ENCODE measurements at regions not wholly inside any gene's neighbourhood (a gene's known extent, or its start where the extent isn't known, plus 50 kb on each side); places are given as distances from the start of the nearest gene placed in this dataset.

DNA sequence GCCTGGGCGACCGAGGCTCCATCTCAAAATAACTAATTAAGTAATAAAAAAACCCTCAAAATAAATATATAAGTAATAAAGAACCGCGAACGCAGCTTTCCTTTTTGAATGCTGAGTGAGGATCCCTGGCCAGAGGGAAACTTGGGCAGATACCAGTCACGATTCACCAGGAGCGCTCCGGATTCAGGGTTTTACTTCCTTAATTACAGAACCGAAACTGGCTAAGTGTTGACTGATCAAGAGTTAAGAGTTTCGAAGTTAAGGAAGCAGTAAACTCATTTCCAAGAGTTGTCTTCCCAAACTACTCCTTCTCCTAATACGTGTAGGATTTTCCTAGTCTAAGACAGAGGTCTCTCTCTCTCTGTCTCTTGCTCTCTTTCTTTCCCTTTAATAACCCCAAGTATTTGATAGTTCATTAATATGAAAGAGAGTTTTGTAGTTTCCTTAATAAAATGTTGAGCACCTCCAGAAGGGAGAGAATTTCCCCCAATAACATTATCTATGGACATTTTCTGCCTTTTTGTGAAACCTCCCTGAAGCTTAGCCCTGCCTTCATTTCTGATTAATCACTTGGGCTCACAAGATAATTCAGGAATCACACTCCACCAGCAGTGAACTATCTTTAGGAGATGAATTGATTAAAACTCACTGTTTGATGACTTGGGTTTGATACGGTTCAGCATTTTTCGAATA is 61.4 kb upstream of the ZNF217 start:
- TF ChIP-seq, protein P1, sequence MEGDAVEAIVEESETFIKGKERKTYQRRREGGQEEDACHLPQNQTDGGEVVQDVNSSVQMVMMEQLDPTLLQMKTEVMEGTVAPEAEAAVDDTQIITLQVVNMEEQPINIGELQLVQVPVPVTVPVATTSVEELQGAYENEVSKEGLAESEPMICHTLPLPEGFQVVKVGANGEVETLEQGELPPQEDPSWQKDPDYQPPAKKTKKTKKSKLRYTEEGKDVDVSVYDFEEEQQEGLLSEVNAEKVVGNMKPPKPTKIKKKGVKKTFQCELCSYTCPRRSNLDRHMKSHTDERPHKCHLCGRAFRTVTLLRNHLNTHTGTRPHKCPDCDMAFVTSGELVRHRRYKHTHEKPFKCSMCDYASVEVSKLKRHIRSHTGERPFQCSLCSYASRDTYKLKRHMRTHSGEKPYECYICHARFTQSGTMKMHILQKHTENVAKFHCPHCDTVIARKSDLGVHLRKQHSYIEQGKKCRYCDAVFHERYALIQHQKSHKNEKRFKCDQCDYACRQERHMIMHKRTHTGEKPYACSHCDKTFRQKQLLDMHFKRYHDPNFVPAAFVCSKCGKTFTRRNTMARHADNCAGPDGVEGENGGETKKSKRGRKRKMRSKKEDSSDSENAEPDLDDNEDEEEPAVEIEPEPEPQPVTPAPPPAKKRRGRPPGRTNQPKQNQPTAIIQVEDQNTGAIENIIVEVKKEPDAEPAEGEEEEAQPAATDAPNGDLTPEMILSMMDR (conservative IDR thresholded peaks at IDR 0.05) = no peak
- TF ChIP-seq EZH2 (IDR thresholded peaks at IDR 0.05; ENCODE audit: low read depth) = no peak
